H1 (cell line): ENCODE measurements at regions not wholly inside any gene's neighbourhood (a gene's known extent, or its start where the extent isn't known, plus 50 kb on each side); places are given as distances from the start of the nearest gene placed in this dataset.
A peak's percentile ranks its signal among the peaks of the same experiment; 100 is the strongest.

Source experiments
- CTCF ChIA-PET: fragments of 300-600 bp; sonication (Branson Sonifier 250); formaldehyde crosslinking; loops from one replicate; lab custom pipeline; 2021; ENCODE audit not compliant: partially characterized antibody; lab: Charles Lee
- POLR2A ChIA-PET: fragments of 300-600 bp; sonication (Branson Sonifier 250); formaldehyde crosslinking; loops from one replicate; lab custom pipeline; 2021; ENCODE audit warnings: inconsistent platforms; ENCODE audit not compliant: partially characterized antibody; lab: Charles Lee
- DNase-seq, 2 experiments: peaks; one replicate each; pipeline versions ENCODE4 v3.0.0 to v3.0.0-alpha.2; 2010 to 2022; ENCODE audit warnings: low spot score in 2 of 2, low read depth in 1 of 2, mixed read lengths in 1 of 2
- FAIRE-seq: peaks from 2 replicates; lab custom pipeline; 2011; peaks lifted over from hg19 to GRCh38; lab: Jason Lieb, UNC
- H2AFZ ChIP-seq: 2 replicates; pipeline ENCODE4 v1.8.1; 2012; ENCODE audit warnings: low read length, inconsistent platforms
- H2AK5ac ChIP-seq: 2 replicates; pipeline ENCODE4 v1.6.1; 2013; ENCODE audit warnings: low read depth, low read length
- H2BK120ac ChIP-seq: replicated peaks from 2 replicates; pipeline ENCODE3; 2013; ENCODE audit warnings: low read depth, low read length, inconsistent platforms
- H2BK12ac ChIP-seq: 2 replicates; pipeline ENCODE4 v1.6.1; 2013; ENCODE audit warnings: low read depth, low read length
- H2BK15ac ChIP-seq: 2 replicates; pipeline ENCODE4 v1.6.1; 2013; ENCODE audit warnings: low read length
- H2BK20ac ChIP-seq: 2 replicates; pipeline ENCODE4 v1.6.1; 2013; ENCODE audit warnings: low read length
- H2BK5ac ChIP-seq: 2 replicates; pipeline ENCODE4 v1.6.1; 2013; ENCODE audit warnings: low read depth, low read length
- H3K14ac ChIP-seq: 2 replicates; pipeline ENCODE4 v1.6.1; 2013; ENCODE audit warnings: inconsistent platforms; ENCODE audit not compliant: insufficient read length
- H3K18ac ChIP-seq: 2 replicates; pipeline ENCODE4 v1.6.1; 2013; ENCODE audit warnings: low read length; ENCODE audit errors: extremely low read depth
- H3K23ac ChIP-seq: 2 replicates; pipeline ENCODE4 v1.6.1; 2013; ENCODE audit warnings: inconsistent platforms; ENCODE audit not compliant: insufficient read length
- H3K23me2 ChIP-seq: 2 replicates; pipeline ENCODE4 v1.6.1; 2013; ENCODE audit warnings: low read depth, low read length
- H3K27ac ChIP-seq: 2 replicates; pipeline ENCODE4 v1.6.1; 2011; ENCODE audit warnings: low read depth, low read length, inconsistent platforms
- H3K27me3 ChIP-seq, 4 experiments: replicated peaks in 1 of 4; 1 replicate in 1 of 4; 2 replicates in 3 of 4; pipeline versions ENCODE4 v1.6.1 to v1.8.1; 2011 to 2013; ENCODE audit warnings: low read length in 3 of 4, mild to moderate bottlenecking in 3 of 4, inconsistent platforms in 2 of 4, mixed read lengths in 2 of 4, moderate library complexity in 1 of 4; ENCODE audit not compliant: control insufficient read depth in 3 of 4, insufficient read depth in 3 of 4; ENCODE audit errors: extremely low read depth in 1 of 4
- H3K36me3 ChIP-seq, 4 experiments: 2 replicates each; pipeline versions ENCODE4 v1.6.1 to v1.8.1; 2011 to 2013; ENCODE audit warnings: mild to moderate bottlenecking in 4 of 4, low read length in 3 of 4, moderate library complexity in 2 of 4, control low read depth in 1 of 4, inconsistent platforms in 1 of 4; ENCODE audit not compliant: insufficient read depth in 4 of 4, control insufficient read depth in 2 of 4
- H3K4ac ChIP-seq: replicated peaks from 2 replicates; pipeline ENCODE3; 2013; ENCODE audit warnings: low read length, low read depth, mixed read lengths, inconsistent platforms; ENCODE audit not compliant: insufficient read length
- H3K4me1 ChIP-seq, 4 experiments: replicated peaks in 1 of 4; 1 replicate in 1 of 4; 2 replicates in 3 of 4; pipeline versions ENCODE4 v1.6.1 to v1.8.1; 2011 to 2013; ENCODE audit warnings: low read length in 3 of 4, inconsistent platforms in 2 of 4, mixed read lengths in 1 of 4; ENCODE audit not compliant: insufficient read depth in 4 of 4, control insufficient read depth in 3 of 4
- H3K4me2 ChIP-seq, 2 experiments: 2 replicates each; pipeline versions ENCODE4 v1.6.1 to v1.8.1; 2011 to 2013; ENCODE audit warnings: low read depth in 2 of 2, low read length in 2 of 2, control low read depth in 1 of 2, inconsistent platforms in 1 of 2, mild to moderate bottlenecking in 1 of 2; ENCODE audit not compliant: insufficient read depth in 1 of 2
- H3K4me3 ChIP-seq, 4 experiments: fragments of 200-600, 300-600 bp in 1 of 4; sonication (generic), shearing (Covaris generic), sonication (Bioruptor Twin) in 1 of 4; 2 replicates each; pipeline versions ENCODE4 v1.5.1 to v1.8.1; 2011 to 2016; ENCODE audit warnings: low read length in 4 of 4, low read depth in 3 of 4, control low read depth in 2 of 4, inconsistent platforms in 2 of 4, mild to moderate bottlenecking in 2 of 4, mixed read lengths in 1 of 4, moderate library complexity in 1 of 4; ENCODE audit not compliant: insufficient read depth in 2 of 4; ENCODE audit errors: extremely low read depth in 1 of 4
- H3K56ac ChIP-seq: replicated peaks from 2 replicates; pipeline ENCODE3; 2013; ENCODE audit warnings: low read depth, mild to moderate bottlenecking, mixed read lengths, low read length, inconsistent platforms; ENCODE audit not compliant: insufficient read length
- H3K79me1 ChIP-seq: 2 replicates; pipeline ENCODE4 v1.6.1; 2013; ENCODE audit warnings: low read depth, low read length, control low read depth
- H3K79me2 ChIP-seq, 2 experiments: 2 replicates each; pipeline versions ENCODE4 v1.6.1 to v1.8.1; 2012 to 2013; ENCODE audit warnings: low read length in 2 of 2, mild to moderate bottlenecking in 2 of 2, inconsistent platforms in 1 of 2; ENCODE audit not compliant: insufficient read depth in 2 of 2, control insufficient read depth in 1 of 2
- H3K9ac ChIP-seq, 4 experiments: replicated peaks in 1 of 4; 1 replicate in 1 of 4; 2 replicates in 3 of 4; pipeline versions ENCODE4 v1.6.1 to v1.8.1; 2011 to 2013; ENCODE audit warnings: low read depth in 3 of 4, low read length in 3 of 4, control low read depth in 2 of 4, mild to moderate bottlenecking in 2 of 4, moderate library complexity in 2 of 4, inconsistent platforms in 1 of 4; ENCODE audit errors: extremely low read depth in 1 of 4
- H3K9me3 ChIP-seq, 2 experiments: 2 replicates each; pipeline versions ENCODE4 v1.6.1 to v1.8.1; 2012 to 2013; ENCODE audit warnings: mild to moderate bottlenecking in 2 of 2, moderate library complexity in 2 of 2, control low read depth in 1 of 2, inconsistent platforms in 1 of 2, low read depth in 1 of 2, low read length in 1 of 2, mixed read lengths in 1 of 2; ENCODE audit not compliant: insufficient read depth in 2 of 2
- H4K20me1 ChIP-seq, 2 experiments: replicated peaks in 1 of 2; 2 replicates each; pipeline versions ENCODE3 to v1.8.1; 2011 to 2013; ENCODE audit warnings: inconsistent platforms in 2 of 2, low read length in 2 of 2, mild to moderate bottlenecking in 1 of 2; ENCODE audit not compliant: insufficient read depth in 2 of 2, control insufficient read depth in 1 of 2
- H4K5ac ChIP-seq: 2 replicates; pipeline ENCODE4 v1.6.1; 2013; ENCODE audit warnings: low read length, low read depth, mixed read lengths, inconsistent platforms; ENCODE audit not compliant: insufficient read length
- H4K8ac ChIP-seq: 2 replicates; pipeline ENCODE4 v1.8.0; 2013; ENCODE audit warnings: mild to moderate bottlenecking, moderate library complexity, low read length, inconsistent platforms; ENCODE audit not compliant: insufficient read depth; ENCODE audit errors: extremely low read depth
- H4K91ac ChIP-seq: replicated peaks from 2 replicates; pipeline ENCODE3; 2013; ENCODE audit warnings: low read length, mixed read lengths, inconsistent platforms; ENCODE audit not compliant: insufficient read length
- CTBP2 ChIP-seq: IDR thresholded peaks from 2 replicates; pipeline ENCODE4 v1.7.0; 2011; ENCODE audit warnings: borderline replicate concordance, mild to moderate bottlenecking, moderate library complexity, mixed read lengths, low read length; ENCODE audit not compliant: insufficient read depth, insufficient read length
- RAD21 ChIP-seq, 2 experiments: IDR thresholded peaks in 1 of 2; conservative IDR thresholded peaks in 1 of 2; 2 replicates each; pipeline ENCODE4 v1.6.1; 2011; ENCODE audit warnings: low read depth in 2 of 2, low read length in 2 of 2, improper control_type of control experiment in 1 of 2, inconsistent platforms in 1 of 2, mild to moderate bottlenecking in 1 of 2, moderate library complexity in 1 of 2
- SIX5 ChIP-seq: IDR thresholded peaks from 2 replicates; pipeline ENCODE4 v1.6.1; 2011; ENCODE audit warnings: mild to moderate bottlenecking, low read depth, low read length
- WGBS, 2 experiments: shearing (Covaris generic) in 1 of 2; methylation state at CpG; one replicate each; pipeline versions ENCODE4 v1.1.6 to v1.1.7; 2013 to 2015; ENCODE audit warnings: low lambda C conversion rate in 2 of 2, mixed read lengths in 2 of 2, inconsistent platforms in 1 of 2, low coverage in 1 of 2, missing lambda C conversion rate in 1 of 2; ENCODE audit not compliant: insufficient replicate concordance in 2 of 2, insufficient coverage in 1 of 2, insufficient read length in 1 of 2; ENCODE audit errors: extremely low coverage in 1 of 2, missing lambda C conversion rate in 1 of 2; 5-methylcytosine and 5-hydroxymethylcytosine counted together
- TF ChIP-seq, protein P1 (sequence below), 3 experiments: IDR thresholded peaks; 1 replicate in 2 of 3; 2 replicates in 1 of 3; pipeline versions ENCODE4 v1.5.1 to v1.6.1; 2011; ENCODE audit warnings: low read length in 3 of 3, mild to moderate bottlenecking in 3 of 3, inconsistent platforms in 2 of 3, low read depth in 1 of 3, moderate library complexity in 1 of 3; ENCODE audit not compliant: insufficient read depth in 1 of 3; ENCODE audit errors: control extremely low read depth in 1 of 3

DNA sequence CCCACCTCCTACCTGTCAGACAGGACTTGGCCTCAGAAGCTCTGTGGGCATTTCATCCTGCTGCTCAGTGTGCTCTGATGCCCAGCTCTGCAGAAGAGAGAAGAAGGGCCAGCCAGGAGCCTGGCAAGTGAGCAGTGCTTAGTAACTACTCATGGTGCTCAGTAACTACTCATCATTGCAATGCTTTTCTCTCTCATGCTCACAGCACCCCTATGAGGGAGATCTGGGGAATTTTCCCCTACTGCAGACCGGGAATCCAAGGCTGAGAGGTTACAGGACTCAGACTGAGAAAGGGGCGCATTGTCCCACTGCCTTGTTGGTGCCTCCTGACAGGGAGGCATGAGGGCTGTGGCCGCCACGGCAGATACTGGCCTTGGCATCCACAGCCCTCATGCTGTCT lies 261.1 kb downstream of the C16orf95 start:
- H2BK15ac ChIP-seq: no peak overlapping the region; the same call in 1 of the 2 replicates
- DNase-seq: no peak
- no peak for FAIRE-seq
- H3K18ac ChIP-seq: no peak overlapping the region
- POLR2A ChIA-PET: interaction anchor here (1.0 kb wide), 1 partner anchor 261 kb away, joined by 3 read pairs; the partner anchor contains the start of gene C16orf95
- no peak overlapping the region for H3K9ac ChIP-seq
- peak; percentile 44 to 53 for TF ChIP-seq RAD21 (IDR thresholded peaks at IDR 0.05 in 1 of 2, conservative IDR thresholded peaks at IDR 0.05 in 1 of 2; ENCODE audit: low read depth in 2 of 2, low read length in 2 of 2)
- no peak for TF ChIP-seq CTBP2
- TF ChIP-seq, protein P1, sequence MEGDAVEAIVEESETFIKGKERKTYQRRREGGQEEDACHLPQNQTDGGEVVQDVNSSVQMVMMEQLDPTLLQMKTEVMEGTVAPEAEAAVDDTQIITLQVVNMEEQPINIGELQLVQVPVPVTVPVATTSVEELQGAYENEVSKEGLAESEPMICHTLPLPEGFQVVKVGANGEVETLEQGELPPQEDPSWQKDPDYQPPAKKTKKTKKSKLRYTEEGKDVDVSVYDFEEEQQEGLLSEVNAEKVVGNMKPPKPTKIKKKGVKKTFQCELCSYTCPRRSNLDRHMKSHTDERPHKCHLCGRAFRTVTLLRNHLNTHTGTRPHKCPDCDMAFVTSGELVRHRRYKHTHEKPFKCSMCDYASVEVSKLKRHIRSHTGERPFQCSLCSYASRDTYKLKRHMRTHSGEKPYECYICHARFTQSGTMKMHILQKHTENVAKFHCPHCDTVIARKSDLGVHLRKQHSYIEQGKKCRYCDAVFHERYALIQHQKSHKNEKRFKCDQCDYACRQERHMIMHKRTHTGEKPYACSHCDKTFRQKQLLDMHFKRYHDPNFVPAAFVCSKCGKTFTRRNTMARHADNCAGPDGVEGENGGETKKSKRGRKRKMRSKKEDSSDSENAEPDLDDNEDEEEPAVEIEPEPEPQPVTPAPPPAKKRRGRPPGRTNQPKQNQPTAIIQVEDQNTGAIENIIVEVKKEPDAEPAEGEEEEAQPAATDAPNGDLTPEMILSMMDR (IDR thresholded peaks at IDR 0.05; ENCODE audit: control extremely low read depth in 1 of 3, insufficient read depth in 1 of 3, low read depth in 1 of 3, low read length in 3 of 3): peak in 2 of 3 experiments; percentile 12 to 25; a peak in 2 of 4 replicates
- TF ChIP-seq SIX5: no peak
- TF ChIP-seq, all 59 proteins: peak for 2
- H3K56ac ChIP-seq: no peak overlapping the region
- no peak overlapping the region for H4K5ac ChIP-seq
- H2BK120ac ChIP-seq: no peak overlapping the region
- 0 out of 2 replicates have a peak overlapping the region, but pooled peaks have one; percentile 21 for H4K8ac ChIP-seq
- peaks cover 4 to 12% of the 10 kb centered on the region in 2 experiments; a peak in 3 of 4 replicates for H3K9me3 ChIP-seq
- H2AK5ac ChIP-seq: no peak overlapping the region
- H2BK12ac ChIP-seq: no peak overlapping the region
- no peak overlapping the region for H4K91ac ChIP-seq
- H2BK20ac ChIP-seq: no peak overlapping the region
- H2AFZ ChIP-seq: no peak overlapping the region
- H2BK5ac ChIP-seq: no peak overlapping the region
- no peak overlapping the region for H3K4me2 ChIP-seq
- no peak overlapping the region for H3K4ac ChIP-seq
- no peaks in the 10 kb centered on the region for H3K79me2 ChIP-seq
- H3K27ac ChIP-seq: no peak overlapping the region
- H3K14ac ChIP-seq: no peak overlapping the region
- no peaks in the 10 kb centered on the region for H3K36me3 ChIP-seq
- no peaks in the 10 kb centered on the region; the same call in 1 of the 2 replicates for H3K23me2 ChIP-seq
- no peaks in the 10 kb centered on the region; a peak in 2 of 7 replicates for H3K27me3 ChIP-seq
- H3K79me1 ChIP-seq: no peaks in the 10 kb centered on the region
- WGBS, 2 experiments: 81% methylated on average over 4 of the region's 4 CpGs; no CpG with 5 or more reads in 1 of the 2 experiments
- CTCF ChIA-PET: interaction anchor here (0.6 to 1.5 kb wide), 9 partner anchors 9 to 491 kb away, joined by 3 to 7 read pairs (median 4); no protein-coding TSS in a partner anchor
- H3K4me3 ChIP-seq: no peak overlapping the region
- no peak overlapping the region for H3K23ac ChIP-seq
- peaks cover 0 to 3% (median 1%) of the 10 kb centered on the region in 4 experiments; a peak in 4 of 7 replicates for H3K4me1 ChIP-seq
- H4K20me1 ChIP-seq: no peaks in the 10 kb centered on the region
